K562 (cell line): ENCODE measurements at regions not wholly inside any gene's neighbourhood (a gene's known extent, or its start where the extent isn't known, plus 50 kb on each side); places are given as distances from the start of the nearest gene placed in this dataset.

Experiments
- ATAC-seq: fragments of 200-7000 bp; cut with Tn5 transposase; 3 replicates; pipeline ENCODE4 v1.9.1; 2020; ENCODE audit warnings: moderate library complexity
- BruUV-seq: library from RNA; stranded (reverse); fragments of 400-500 nt; replicated peaks from 2 replicates; lab custom pipeline; 2021; lab: Mats Ljungman, UMichigan
- CTCF ChIA-PET: fragments of 300-600 bp; formaldehyde crosslinking; extraction: SDS; loops from one replicate; lab custom pipeline; 2021; ENCODE audit warnings: low intra/inter-chr PET ratio; lab: Yijun Ruan, JAX
- POLR2A ChIA-PET: fragments of 300-600, 350-650 bp; sonication (Branson Sonifier 250); formaldehyde crosslinking; extraction: SDS; loops from one replicate; lab custom pipeline; 2021; ENCODE audit warnings: antibody characterized with exemption, inconsistent platforms; lab: Yijun Ruan, JAX
- DNase-seq, 4 experiments: peaks; one replicate each; pipeline versions ENCODE4 v3.0.0 to v3.0.0-alpha.2; 2011 to 2018; ENCODE audit warnings: low spot score in 3 of 4, mixed read lengths in 3 of 4; ENCODE audit errors: extremely low read depth in 1 of 4
- FAIRE-seq: peaks from 2 replicates; lab custom pipeline; 2011; peaks lifted over from hg19 to GRCh38; lab: Jason Lieb, UNC
- H2AFZ ChIP-seq: 2 replicates; pipeline ENCODE4 v1.6.0; 2011; ENCODE audit warnings: low read depth, low read length, control low read depth, inconsistent platforms
- H3K27ac ChIP-seq: fragments of 200-600 bp; 3 replicates; pipeline ENCODE4 v1.8.0; 2011; ENCODE audit warnings: low read depth, mild to moderate bottlenecking, control low read depth, inconsistent platforms, low read length, moderate library complexity, mixed read lengths; ENCODE audit errors: extremely low read depth
- H3K27me3 ChIP-seq, 2 experiments: fragments of 300-600 bp in 1 of 2; 2 replicates in 1 of 2; 3 replicates in 1 of 2; pipeline versions ENCODE4 v1.6.0 to v1.8.0; 2011; ENCODE audit warnings: inconsistent platforms in 2 of 2, low read length in 2 of 2, mild to moderate bottlenecking in 1 of 2, mixed read lengths in 1 of 2, moderate library complexity in 1 of 2; ENCODE audit not compliant: control insufficient read depth in 2 of 2, insufficient read depth in 2 of 2
- H3K36me3 ChIP-seq: fragments of 300-600 bp; 3 replicates; pipeline ENCODE4 v1.8.0; 2011; ENCODE audit warnings: mild to moderate bottlenecking, low read length, inconsistent platforms; ENCODE audit not compliant: control insufficient read depth, insufficient read depth
- H3K4me1 ChIP-seq, 2 experiments: fragments of 200-600 bp in 1 of 2; replicated peaks in 1 of 2; 2 replicates in 1 of 2; 3 replicates in 1 of 2; pipeline versions ENCODE4 v1.5.1 to v1.8.0; 2011; ENCODE audit warnings: inconsistent platforms in 2 of 2, low read length in 2 of 2, mild to moderate bottlenecking in 1 of 2, mixed read lengths in 1 of 2, moderate library complexity in 1 of 2; ENCODE audit not compliant: control insufficient read depth in 2 of 2, insufficient read depth in 2 of 2
- H3K4me2 ChIP-seq: 2 replicates; pipeline ENCODE4 v1.6.1; 2011; ENCODE audit warnings: low read length, control low read depth, inconsistent platforms, mixed read lengths; ENCODE audit not compliant: insufficient read depth
- H3K4me3 ChIP-seq: fragments of 200-600 bp; sonication (generic), shearing (Covaris generic); 2 replicates; pipeline ENCODE4 v1.5.1; 2016; ENCODE audit warnings: control low read depth, inconsistent platforms
- H3K79me2 ChIP-seq: fragments of 200-600 bp; 3 replicates; pipeline ENCODE4 v1.8.0; 2011; ENCODE audit warnings: low read length, inconsistent platforms; ENCODE audit not compliant: control insufficient read depth, insufficient read depth
- H3K9ac ChIP-seq, 2 experiments: 2 replicates each; pipeline versions ENCODE4 v1.6.0 to v1.6.1; 2011; ENCODE audit warnings: low read depth in 2 of 2, low read length in 2 of 2, control low read depth in 1 of 2, inconsistent platforms in 1 of 2, mild to moderate bottlenecking in 1 of 2, mixed read lengths in 1 of 2; ENCODE audit not compliant: insufficient read depth in 1 of 2
- H3K9me1 ChIP-seq: one replicate; pipeline ENCODE4 v1.6.0; 2011; ENCODE audit warnings: inconsistent platforms, mild to moderate bottlenecking, low read length, moderate library complexity; ENCODE audit not compliant: control insufficient read depth, insufficient read depth
- H3K9me3 ChIP-seq: replicated peaks from 2 replicates; pipeline ENCODE4 v1.5.1; 2011; ENCODE audit warnings: low read depth, low read length, inconsistent platforms; ENCODE audit not compliant: control insufficient read depth, insufficient read depth
- H4K20me1 ChIP-seq: replicated peaks from 2 replicates; pipeline ENCODE4 v1.6.1; 2011; ENCODE audit warnings: low read length, inconsistent platforms, mixed read lengths; ENCODE audit not compliant: control insufficient read depth, insufficient read depth
- HNRNPLL ChIP-seq: fragments of 200-400 bp; formaldehyde crosslinking; IDR thresholded peaks from 2 replicates; pipeline ENCODE4 v1.6.1; 2017; ENCODE audit warnings: low read length, low read depth, mild to moderate bottlenecking; ENCODE audit not compliant: poor library complexity, severe bottlenecking
- MEIS2 ChIP-seq: fragments of 450-650 bp; IDR thresholded peaks from 2 replicates; pipeline ENCODE4 v1.6.1; 2014; ENCODE audit warnings: mild to moderate bottlenecking; ENCODE audit not compliant: partially characterized antibody
- MTA3 ChIP-seq: fragments of 450-650 bp; formaldehyde crosslinking; IDR thresholded peaks from 2 replicates; pipeline ENCODE4 v1.6.1; 2017; ENCODE audit warnings: mild to moderate bottlenecking, borderline replicate concordance
- TCF7L2 ChIP-seq: fragments of 150-350 bp; IDR thresholded peaks from 2 replicates; pipeline ENCODE4 v1.6.1; 2016; ENCODE audit warnings: low read depth, mild to moderate bottlenecking, low read length, moderate library complexity
- TRIM24 ChIP-seq, 2 experiments: fragments of 450-650 bp; IDR thresholded peaks; 2 replicates each; pipeline ENCODE4 v1.6.1; 2016
- ZNF217 ChIP-seq: sonication (generic); formaldehyde crosslinking; IDR thresholded peaks from 2 replicates; pipeline ENCODE4 v1.8.0; 2022; ENCODE audit warnings: mild to moderate bottlenecking, missing genetic modification reagents
- ZNF561 ChIP-seq: fragments of 450-650 bp; formaldehyde crosslinking; conservative IDR thresholded peaks from 2 replicates; pipeline ENCODE4 v1.4.0; 2020; ENCODE audit warnings: mild to moderate bottlenecking, moderate library complexity
- WGBS: fragments of 100-300 bp; shearing (Covaris generic); methylation state at CpG from one replicate; pipeline ENCODE4 v1.1.6; 2016; ENCODE audit warnings: low coverage, mixed read lengths; ENCODE audit not compliant: insufficient coverage; ENCODE audit errors: missing lambda C conversion rate; 5-methylcytosine and 5-hydroxymethylcytosine counted together
- in situ Hi-C: fragments of 300-500 bp; cut with MboI; formaldehyde crosslinking; loops from 4 replicates; pipeline ENCODE4 v1.15.0; 2018; ENCODE audit warnings: inconsistent platforms, mixed read lengths
- intact Hi-C: fragments of 100-400 bp; cut with micrococcal nuclease; formaldehyde crosslinking; loops from 2 replicates; pipeline ENCODE4 v1.14.2; 2022
- TF ChIP-seq, protein P1 (sequence below): fragments of 450-650 bp; IDR thresholded peaks from 2 replicates; pipeline ENCODE4 v1.6.1; 2017; ENCODE audit warnings: mild to moderate bottlenecking, moderate library complexity
- TF ChIP-seq, protein P2 (sequence below): fragments of 200-400 bp; formaldehyde crosslinking; IDR thresholded peaks from 2 replicates; pipeline ENCODE4 v1.6.1; 2017; ENCODE audit warnings: mild to moderate bottlenecking, low read depth, low read length, moderate library complexity
- TF ChIP-seq, protein P3 (sequence below): sonication (generic); formaldehyde crosslinking; IDR thresholded peaks from 2 replicates; pipeline ENCODE4 v1.9.0; 2022; ENCODE audit warnings: mild to moderate bottlenecking, missing genetic modification reagents
- TF ChIP-seq, protein P4 (sequence below): fragments of 450-650 bp; formaldehyde crosslinking; IDR thresholded peaks from 2 replicates; pipeline ENCODE4 v1.4.0; 2022; ENCODE audit warnings: mild to moderate bottlenecking, moderate library complexity

DNA sequence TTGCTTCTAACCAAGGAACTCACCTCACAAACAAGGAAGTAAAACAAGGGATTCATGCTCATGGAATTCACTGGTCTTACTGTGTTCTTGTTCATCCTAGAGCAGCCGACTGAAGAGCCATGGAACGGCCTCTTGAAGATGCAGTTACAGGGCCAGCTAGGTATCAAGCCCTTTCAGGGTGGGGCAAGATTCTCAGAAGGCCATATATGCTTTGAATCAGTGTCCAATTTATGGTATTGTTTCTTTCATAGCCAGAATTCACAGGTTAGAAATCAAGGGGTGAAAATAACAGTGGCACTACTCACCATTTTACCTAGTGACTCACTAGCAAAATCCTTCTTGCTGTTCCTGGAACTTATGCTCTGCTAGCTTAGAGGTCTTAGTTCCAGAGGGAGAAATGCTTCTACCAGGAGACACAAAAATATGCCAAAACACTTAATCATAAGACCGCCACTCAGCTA is 159.5 kb upstream of the CDH10 start (continued):
- TF ChIP-seq, protein P1, sequence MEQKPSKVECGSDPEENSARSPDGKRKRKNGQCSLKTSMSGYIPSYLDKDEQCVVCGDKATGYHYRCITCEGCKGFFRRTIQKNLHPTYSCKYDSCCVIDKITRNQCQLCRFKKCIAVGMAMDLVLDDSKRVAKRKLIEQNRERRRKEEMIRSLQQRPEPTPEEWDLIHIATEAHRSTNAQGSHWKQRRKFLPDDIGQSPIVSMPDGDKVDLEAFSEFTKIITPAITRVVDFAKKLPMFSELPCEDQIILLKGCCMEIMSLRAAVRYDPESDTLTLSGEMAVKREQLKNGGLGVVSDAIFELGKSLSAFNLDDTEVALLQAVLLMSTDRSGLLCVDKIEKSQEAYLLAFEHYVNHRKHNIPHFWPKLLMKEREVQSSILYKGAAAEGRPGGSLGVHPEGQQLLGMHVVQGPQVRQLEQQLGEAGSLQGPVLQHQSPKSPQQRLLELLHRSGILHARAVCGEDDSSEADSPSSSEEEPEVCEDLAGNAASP, result no peak
- TF ChIP-seq, protein P2, sequence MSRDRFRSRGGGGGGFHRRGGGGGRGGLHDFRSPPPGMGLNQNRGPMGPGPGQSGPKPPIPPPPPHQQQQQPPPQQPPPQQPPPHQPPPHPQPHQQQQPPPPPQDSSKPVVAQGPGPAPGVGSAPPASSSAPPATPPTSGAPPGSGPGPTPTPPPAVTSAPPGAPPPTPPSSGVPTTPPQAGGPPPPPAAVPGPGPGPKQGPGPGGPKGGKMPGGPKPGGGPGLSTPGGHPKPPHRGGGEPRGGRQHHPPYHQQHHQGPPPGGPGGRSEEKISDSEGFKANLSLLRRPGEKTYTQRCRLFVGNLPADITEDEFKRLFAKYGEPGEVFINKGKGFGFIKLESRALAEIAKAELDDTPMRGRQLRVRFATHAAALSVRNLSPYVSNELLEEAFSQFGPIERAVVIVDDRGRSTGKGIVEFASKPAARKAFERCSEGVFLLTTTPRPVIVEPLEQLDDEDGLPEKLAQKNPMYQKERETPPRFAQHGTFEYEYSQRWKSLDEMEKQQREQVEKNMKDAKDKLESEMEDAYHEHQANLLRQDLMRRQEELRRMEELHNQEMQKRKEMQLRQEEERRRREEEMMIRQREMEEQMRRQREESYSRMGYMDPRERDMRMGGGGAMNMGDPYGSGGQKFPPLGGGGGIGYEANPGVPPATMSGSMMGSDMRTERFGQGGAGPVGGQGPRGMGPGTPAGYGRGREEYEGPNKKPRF, result no peak
- TF ChIP-seq MEIS2 (no peak), HNRNPLL (no peak), ZNF561 (no peak)
- TF ChIP-seq, all 486 proteins: peak for 0

DNA sequence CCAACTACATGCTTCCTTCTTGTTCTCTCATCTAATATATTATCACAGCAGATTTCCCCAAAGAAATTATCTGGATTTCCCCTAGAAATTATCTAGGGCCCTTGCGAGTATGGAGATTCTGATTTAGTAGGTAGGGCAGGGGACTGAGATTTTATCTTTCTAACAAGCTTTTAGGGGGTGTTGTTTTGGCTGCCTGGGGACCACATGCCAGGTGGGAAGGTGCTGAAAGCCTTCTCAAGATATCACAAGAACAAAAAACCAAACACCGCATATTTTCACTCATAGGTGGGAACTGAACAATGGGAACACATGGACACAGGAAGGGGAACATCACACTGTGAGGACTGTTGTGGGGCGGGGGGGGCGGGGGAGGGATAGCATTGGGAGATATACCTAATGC is 146.5 kb upstream of the CDH10 start:
- ATAC-seq (no peak), FAIRE-seq (no peak), DNase-seq (no peak)
- H3K9ac ChIP-seq, result no peak overlapping the region
- in situ Hi-C loops, result no loop called here
- H3K4me1 ChIP-seq, result no peaks in the 10 kb centered on the region
- no peak overlapping the region for H3K4me3 ChIP-seq
- no peaks in the 10 kb centered on the region for H3K36me3 ChIP-seq
- 0% methylated on average over 4 of the region's 4 CpGs for WGBS
- TF ChIP-seq TRIM24 (IDR thresholded peaks at IDR 0.05), result no peak
- TF ChIP-seq, protein P3, sequence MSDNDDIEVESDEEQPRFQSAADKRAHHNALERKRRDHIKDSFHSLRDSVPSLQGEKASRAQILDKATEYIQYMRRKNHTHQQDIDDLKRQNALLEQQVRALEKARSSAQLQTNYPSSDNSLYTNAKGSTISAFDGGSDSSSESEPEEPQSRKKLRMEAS (CRISPR knock-in tag), result no peak
- TF ChIP-seq MTA3, result no peak
- TF ChIP-seq ZNF217 (CRISPR knock-in tag), result no peak
- TF ChIP-seq TCF7L2, result no peak
- TF ChIP-seq, protein P4, sequence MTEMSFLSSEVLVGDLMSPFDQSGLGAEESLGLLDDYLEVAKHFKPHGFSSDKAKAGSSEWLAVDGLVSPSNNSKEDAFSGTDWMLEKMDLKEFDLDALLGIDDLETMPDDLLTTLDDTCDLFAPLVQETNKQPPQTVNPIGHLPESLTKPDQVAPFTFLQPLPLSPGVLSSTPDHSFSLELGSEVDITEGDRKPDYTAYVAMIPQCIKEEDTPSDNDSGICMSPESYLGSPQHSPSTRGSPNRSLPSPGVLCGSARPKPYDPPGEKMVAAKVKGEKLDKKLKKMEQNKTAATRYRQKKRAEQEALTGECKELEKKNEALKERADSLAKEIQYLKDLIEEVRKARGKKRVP (CRISPR knock-in tag), result no peak
- intact Hi-C loops, result no loop called here
- H3K4me2 ChIP-seq, result no peak overlapping the region
- no peak overlapping the region for H3K27ac ChIP-seq
- no TSS peak for BruUV-seq
- no peaks in the 10 kb centered on the region for H3K9me3 ChIP-seq
- no peaks in the 10 kb centered on the region for H3K9me1 ChIP-seq
- ChIA-PET CTCF (no interaction called here), POLR2A (no interaction called here)
- H3K27me3 ChIP-seq, result no peaks in the 10 kb centered on the region
- H4K20me1 ChIP-seq, result no peaks in the 10 kb centered on the region
- no peak overlapping the region for H2AFZ ChIP-seq
- no peaks in the 10 kb centered on the region for H3K79me2 ChIP-seq
